Activated CD8-positive, alpha-beta T cell treated with anti-CD3 and anti-CD28 coated beads, Interleukin-2, amount 10 ng/mL, durations not matched to agents 7 days and 5 days (primary cell): ENCODE measurements at regions not wholly inside any gene's neighbourhood (a gene's known extent, or its start where the extent isn't known, plus 50 kb on each side); places are given as distances from the start of the nearest gene placed in this dataset.
A peak's percentile ranks its signal among the peaks of the same experiment; 100 is the strongest.

Experiments used
- ATAC-seq: fragments of 150-1000 bp; cut with Tn5 transposase; one replicate; pipeline ENCODE4 v1.10.0; 2021; ENCODE audit warnings: moderate library complexity
- CTCF ChIA-PET: fragments of 350-600 bp; sonication (Branson Sonifier 250); formaldehyde crosslinking; loops from one replicate; lab custom pipeline; 2021; ENCODE audit warnings: antibody characterized with exemption; lab: Charles Lee
- POLR2A ChIA-PET: fragments of 350-600 bp; sonication (Branson Sonifier 250); formaldehyde crosslinking; loops from one replicate; lab custom pipeline; 2021; ENCODE audit warnings: antibody characterized with exemption; lab: Charles Lee
- DNase-seq: peaks from one replicate; pipeline ENCODE4 v3.0.0-alpha.2; 2020
- H3K27ac Mint-ChIP-seq: one replicate; pipeline ENCODE4 v1.8.0; 2021; ENCODE audit warnings: mild to moderate bottlenecking, mixed read lengths
- H3K27me3 Mint-ChIP-seq: one replicate; pipeline ENCODE4 v1.8.0; 2021; ENCODE audit warnings: low read depth, mixed read lengths
- H3K36me3 Mint-ChIP-seq: one replicate; pipeline ENCODE4 v1.8.0; 2021; ENCODE audit warnings: low read depth, mixed read lengths
- H3K4me1 Mint-ChIP-seq: one replicate; pipeline ENCODE4 v1.8.0; 2021; ENCODE audit warnings: low read depth, mixed read lengths
- H3K4me3 Mint-ChIP-seq: one replicate; pipeline ENCODE4 v1.8.0; 2021; ENCODE audit warnings: mild to moderate bottlenecking, mixed read lengths
- H3K9me3 Mint-ChIP-seq: one replicate; pipeline ENCODE4 v1.8.0; 2022; ENCODE audit warnings: mixed read lengths; ENCODE audit not compliant: insufficient read depth

GRCh38 chr13:99892196-99892613 is 79.4 kb downstream of the ZIC5 start:
- DNase-seq = peak; percentile 4
- Mint-ChIP-seq H3K4me1 (peaks cover 12% of the 10 kb centered on the region), H3K27me3 (peaks cover 40% of the 10 kb centered on the region), H3K27ac (no peak overlapping the region), H3K9me3 (no peaks in the 10 kb centered on the region), H3K4me3 (no peak overlapping the region), H3K36me3 (no peaks in the 10 kb centered on the region)
- POLR2A ChIA-PET = no interaction called here
- CTCF ChIA-PET = interaction anchor here (0.7 to 1.7 kb wide), 2 partner anchors 24 to 236 kb away, joined by 4 to 5 read pairs; no protein-coding TSS in a partner anchor
- ATAC-seq = no peak

- CTCF ChIA-PET = no interaction called here
- H3K4me3 Mint-ChIP-seq = no peak overlapping the region
- no peak for ATAC-seq
Observed at GRCh38 chr13:99886706-99887105, 84.9 kb downstream of the ZIC5 start.

GRCh38 chr13:99884913-99885312 is 86.7 kb downstream of the ZIC5 start:
- peak; percentile 17 for DNase-seq
- CTCF ChIA-PET = no interaction called here
- no peaks in the 10 kb centered on the region for H3K4me1 Mint-ChIP-seq
- H3K9me3 Mint-ChIP-seq = no peaks in the 10 kb centered on the region
- no peaks in the 10 kb centered on the region for H3K36me3 Mint-ChIP-seq
- no peak overlapping the region for H3K4me3 Mint-ChIP-seq
- POLR2A ChIA-PET = no interaction called here
- peaks cover 10% of the 10 kb centered on the region for H3K27me3 Mint-ChIP-seq
- H3K27ac Mint-ChIP-seq = no peak overlapping the region
- no peak for ATAC-seq

More at GRCh38 chr13:99886706-99887105, 84.9 kb downstream of the ZIC5 start:
- Mint-ChIP-seq H3K27ac (no peak overlapping the region), H3K4me1 (no peaks in the 10 kb centered on the region), H3K27me3 (peaks cover 13% of the 10 kb centered on the region), H3K9me3 (no peaks in the 10 kb centered on the region), H3K36me3 (no peaks in the 10 kb centered on the region)
- POLR2A ChIA-PET = no interaction called here
- DNase-seq = peak; percentile 9

- no peak overlapping the region for H3K4me3 Mint-ChIP-seq
- no peak overlapping the region for H3K27ac Mint-ChIP-seq
- ChIA-PET POLR2A (no interaction called here), CTCF (interaction anchor here (1.4 kb wide), 1 partner anchor 17 kb away, joined by 6 read pairs; no protein-coding TSS in a partner anchor)
- peaks cover 8% of the 10 kb centered on the region for H3K27me3 Mint-ChIP-seq
- no peak for DNase-seq
- no peaks in the 10 kb centered on the region for H3K4me1 Mint-ChIP-seq
- no peak for ATAC-seq
- H3K36me3 Mint-ChIP-seq = no peaks in the 10 kb centered on the region
- no peaks in the 10 kb centered on the region for H3K9me3 Mint-ChIP-seq
Observed at GRCh38 chr13:99883805-99884204, 87.8 kb downstream of the ZIC5 start.

GRCh38 chr13:99878921-99879610 is 92.5 kb downstream of the ZIC5 start:
- Mint-ChIP-seq H3K27ac (no peak overlapping the region), H3K9me3 (no peaks in the 10 kb centered on the region), H3K4me3 (no peak overlapping the region), H3K36me3 (no peaks in the 10 kb centered on the region), H3K27me3 (peaks cover 8% of the 10 kb centered on the region), H3K4me1 (no peaks in the 10 kb centered on the region)
- DNase-seq (peak; percentile 12), ATAC-seq (no peak)
- POLR2A ChIA-PET = no interaction called here
- CTCF ChIA-PET = no interaction called here

- ChIA-PET POLR2A (no interaction called here), CTCF (no interaction called here)
- Mint-ChIP-seq H3K9me3 (no peaks in the 10 kb centered on the region), H3K27me3 (peaks cover 10% of the 10 kb centered on the region), H3K36me3 (no peaks in the 10 kb centered on the region), H3K27ac (no peak overlapping the region), H3K4me3 (no peak overlapping the region), H3K4me1 (no peaks in the 10 kb centered on the region)
- ATAC-seq (no peak), DNase-seq (no peak)
Observed at GRCh38 chr13:99876651-99877050, 94.9 kb downstream of the ZIC5 start.

- Mint-ChIP-seq H3K4me3 (no peak overlapping the region), H3K36me3 (no peaks in the 10 kb centered on the region), H3K27ac (no peak overlapping the region), H3K9me3 (no peaks in the 10 kb centered on the region), H3K4me1 (no peaks in the 10 kb centered on the region), H3K27me3 (peaks cover 10% of the 10 kb centered on the region)
- CTCF ChIA-PET = no interaction called here
- no peak for ATAC-seq
- DNase-seq = no peak
- POLR2A ChIA-PET = no interaction called here
Observed at GRCh38 chr13:99875391-99875790, 96.2 kb downstream of the ZIC5 start.

- Mint-ChIP-seq H3K27ac (no peak overlapping the region), H3K9me3 (no peaks in the 10 kb centered on the region), H3K4me1 (no peaks in the 10 kb centered on the region), H3K4me3 (no peak overlapping the region), H3K27me3 (peaks cover 6% of the 10 kb centered on the region), H3K36me3 (no peaks in the 10 kb centered on the region)
- DNase-seq = no peak
- CTCF ChIA-PET = no interaction called here
- POLR2A ChIA-PET = no interaction called here
- no peak for ATAC-seq
Observed at GRCh38 chr13:99873832-99874430, 97.6 kb downstream of the ZIC5 start.

GRCh38 chr13:99873141-99873540 is 98.4 kb downstream of the ZIC5 start:
- Mint-ChIP-seq H3K9me3 (no peaks in the 10 kb centered on the region), H3K4me3 (no peak overlapping the region), H3K36me3 (no peaks in the 10 kb centered on the region), H3K27me3 (peaks cover 6% of the 10 kb centered on the region), H3K4me1 (no peaks in the 10 kb centered on the region), H3K27ac (no peak overlapping the region)
- DNase-seq = no peak
- no peak for ATAC-seq
- POLR2A ChIA-PET = no interaction called here
- CTCF ChIA-PET = no interaction called here

GRCh38 chr13:99871249-99871898 is 100.2 kb downstream of the ZIC5 start:
- Mint-ChIP-seq H3K4me3 (no peak overlapping the region), H3K36me3 (no peaks in the 10 kb centered on the region), H3K27ac (no peak overlapping the region), H3K27me3 (peaks cover 6% of the 10 kb centered on the region), H3K4me1 (no peaks in the 10 kb centered on the region), H3K9me3 (no peaks in the 10 kb centered on the region)
- DNase-seq = no peak
- ATAC-seq = no peak
- ChIA-PET POLR2A (no interaction called here), CTCF (no interaction called here)

GRCh38 chr13:99870541-99870940 is 101.0 kb downstream of the ZIC5 start:
- ChIA-PET CTCF (no interaction called here), POLR2A (no interaction called here)
- ATAC-seq (no peak), DNase-seq (no peak)
- no peaks in the 10 kb centered on the region for H3K36me3 Mint-ChIP-seq
- H3K4me1 Mint-ChIP-seq = no peaks in the 10 kb centered on the region
- no peak overlapping the region for H3K27ac Mint-ChIP-seq
- no peaks in the 10 kb centered on the region for H3K9me3 Mint-ChIP-seq
- H3K27me3 Mint-ChIP-seq = peaks cover 6% of the 10 kb centered on the region
- H3K4me3 Mint-ChIP-seq = no peak overlapping the region

GRCh38 chr13:99869830-99870229 is 101.7 kb downstream of the ZIC5 start:
- ChIA-PET CTCF (no interaction called here), POLR2A (no interaction called here)
- DNase-seq (no peak), ATAC-seq (no peak)
- H3K4me1 Mint-ChIP-seq = no peaks in the 10 kb centered on the region
- H3K9me3 Mint-ChIP-seq = no peaks in the 10 kb centered on the region
- H3K27ac Mint-ChIP-seq = no peak overlapping the region
- peaks cover 6% of the 10 kb centered on the region for H3K27me3 Mint-ChIP-seq
- H3K36me3 Mint-ChIP-seq = no peaks in the 10 kb centered on the region
- no peak overlapping the region for H3K4me3 Mint-ChIP-seq
